Activated CD4-positive, alpha-beta T cell treated with anti-CD3 and anti-CD28 coated beads, Interleukin-2, amount 50 U/mL, for 16 hours (primary cell): ENCODE measurements at regions not wholly inside any gene's neighbourhood (a gene's known extent, or its start where the extent isn't known, plus 50 kb on each side); places are given as distances from the start of the nearest gene placed in this dataset.
"Not testable (repeated sequence)": the region's sequence is repeated elsewhere in the genome, so short reads cannot be mapped to it uniquely, and the experiment has no call there.

Source experiments
- DNase-seq: peaks from one replicate; pipeline ENCODE4 v3.0.0-alpha.2; 2020

DNA sequence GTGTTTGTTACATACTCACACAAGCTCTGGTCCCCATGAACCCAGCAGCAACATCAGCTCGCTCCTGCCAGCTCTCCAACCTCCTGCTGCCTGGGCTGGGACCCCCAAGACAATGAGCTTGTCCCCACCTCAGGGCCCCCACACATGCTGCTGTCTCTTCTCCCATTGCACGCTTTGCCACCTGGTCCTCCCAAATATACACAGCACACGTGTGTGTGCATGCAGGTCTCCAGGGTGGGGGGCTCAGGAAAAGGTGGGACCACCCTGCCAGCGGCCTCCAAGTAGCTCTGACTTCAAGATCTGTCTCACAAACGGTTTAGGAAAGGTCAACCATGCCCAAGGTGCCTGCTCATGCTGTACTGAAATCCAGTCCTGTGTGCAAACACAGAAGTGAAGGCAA, 68.1 kb upstream of the CCND1 start:
- no peak for DNase-seq

- DNase-seq = no peak
These were observed 67.0 kb upstream of the CCND1 start for GRCh38 chr11:69573761-69574607.

DNA sequence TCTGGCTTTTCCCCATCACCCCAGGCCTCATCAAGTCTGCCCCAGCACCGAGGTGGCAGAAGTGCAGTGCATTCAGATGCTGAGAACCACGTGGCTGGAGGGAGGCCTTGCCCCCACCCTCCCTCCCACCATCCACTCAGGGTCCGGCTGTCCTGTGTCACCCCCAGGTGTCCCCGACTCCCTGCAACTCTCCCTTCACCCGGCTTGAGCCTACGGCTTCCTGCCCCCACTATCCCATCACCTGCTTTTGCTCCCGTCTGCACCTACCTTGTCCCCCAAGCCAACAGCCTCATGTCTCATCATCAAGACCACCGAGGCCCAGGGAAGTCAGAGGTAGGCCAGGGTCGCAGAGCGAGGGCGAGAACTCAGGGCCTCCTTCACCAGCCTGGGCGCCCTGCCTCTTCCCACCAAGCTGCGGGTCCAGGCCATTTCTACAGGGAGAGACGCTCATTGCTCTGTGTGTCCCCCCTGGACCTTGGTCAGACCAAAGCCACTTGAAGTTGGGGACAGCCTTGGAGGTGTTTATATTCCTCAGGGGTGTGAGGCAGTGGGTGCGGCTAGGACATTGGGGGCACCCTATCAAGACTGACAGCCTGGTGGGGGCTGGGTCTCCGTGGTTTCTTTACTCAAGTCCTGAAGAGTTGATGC, 66.2 kb upstream of the CCND1 start:
- DNase-seq = no peak

GRCh38 chr11:69575296-69576068, 65.5 kb upstream of the CCND1 start:
- DNase-seq = no peak

GRCh38 chr11:69576069-69576782, 64.7 kb upstream of the CCND1 start:
- DNase-seq = no peak

DNA sequence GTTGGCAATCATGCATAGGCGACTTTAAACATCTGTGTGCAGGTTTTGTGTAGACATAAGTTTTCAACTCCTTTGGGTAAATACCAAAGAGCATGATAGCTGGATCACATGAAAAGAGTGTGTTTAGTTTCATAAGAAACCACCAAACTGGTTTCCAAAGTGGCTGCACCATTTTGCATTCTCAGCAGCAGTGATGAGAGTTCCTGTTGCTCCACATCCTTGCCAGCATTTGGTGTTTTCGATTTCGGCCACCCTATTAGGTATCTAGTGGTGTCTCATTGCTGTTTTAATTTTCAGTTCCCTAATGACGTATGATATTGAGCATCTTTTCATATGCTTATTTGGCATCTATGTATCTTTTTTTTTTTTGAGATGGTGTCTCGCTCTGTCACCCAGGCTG, 62.8 kb upstream of the CCND1 start:
- no peak for DNase-seq

DNA sequence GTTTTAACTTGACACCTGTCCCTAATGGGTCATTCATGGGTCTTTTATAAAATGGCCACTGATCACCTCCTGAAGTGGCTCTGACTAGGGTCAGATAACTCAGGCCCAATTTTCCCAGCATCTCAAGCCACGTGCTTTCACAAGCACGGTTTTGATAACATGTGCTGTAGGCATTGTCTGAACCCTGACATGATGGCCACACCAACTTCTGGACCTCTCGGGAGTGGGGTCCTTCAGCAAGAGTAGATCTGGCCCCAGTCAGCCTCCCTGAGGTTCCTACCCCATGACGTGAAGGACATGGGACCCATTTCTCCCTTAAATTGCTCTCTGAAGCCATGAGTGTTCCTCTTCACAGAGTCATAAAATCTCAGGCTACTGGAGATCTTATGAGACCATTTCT, 60.4 kb upstream of the CCND1 start:
- DNase-seq = no peak

DNA sequence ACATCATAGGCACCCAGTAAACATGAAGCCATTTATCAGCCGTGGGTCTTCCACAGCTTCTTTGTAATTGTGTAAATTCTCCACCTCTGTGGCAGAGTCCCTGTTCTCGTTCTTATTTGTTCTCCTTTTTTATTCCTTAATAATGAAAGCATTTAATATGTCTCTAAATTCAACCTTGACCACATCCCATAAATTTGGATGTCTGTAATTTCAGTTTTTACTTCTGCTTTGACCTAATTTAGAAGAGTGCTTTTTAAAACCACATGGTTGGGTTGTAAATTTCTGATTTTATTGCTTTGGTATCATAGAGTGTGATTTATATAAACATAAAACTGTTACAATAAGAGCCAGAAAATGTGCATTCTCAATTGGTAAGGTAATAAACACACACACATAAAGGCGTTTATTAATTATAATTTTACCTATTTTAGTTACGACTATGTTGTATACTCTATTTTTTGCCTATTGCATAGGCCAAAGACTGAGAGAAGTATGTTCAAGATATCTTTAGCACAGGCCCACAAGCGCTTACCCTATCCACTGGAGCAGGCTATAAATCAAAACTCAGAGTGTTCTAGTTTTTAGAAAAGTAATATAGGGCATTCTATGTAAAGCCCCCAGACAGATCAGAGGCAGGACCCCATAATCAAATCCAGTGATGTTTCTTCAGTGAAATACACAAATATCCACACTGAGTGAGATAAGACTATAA, 58.0 kb upstream of the CCND1 start:
- no peak for DNase-seq

DNA sequence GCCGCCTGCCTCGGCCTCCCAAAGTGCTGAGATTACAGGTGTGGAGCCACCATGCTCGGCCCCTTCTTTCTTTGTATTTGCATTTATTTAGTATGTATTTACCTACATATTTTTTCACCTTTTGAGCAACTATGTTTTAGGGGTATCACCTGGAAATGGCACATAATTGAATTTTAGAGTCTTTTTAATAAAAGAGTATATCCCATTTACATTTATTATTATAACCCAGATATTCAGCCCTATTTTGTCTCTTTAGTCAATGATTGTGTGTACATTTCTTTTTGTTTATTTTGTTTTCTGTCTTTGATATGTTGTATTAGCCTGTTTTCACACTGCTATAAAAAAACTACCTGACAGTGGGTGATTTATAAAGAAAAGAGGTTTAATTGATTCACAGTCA, 56.8 kb upstream of the CCND1 start:
- DNase-seq = no peak

DNA sequence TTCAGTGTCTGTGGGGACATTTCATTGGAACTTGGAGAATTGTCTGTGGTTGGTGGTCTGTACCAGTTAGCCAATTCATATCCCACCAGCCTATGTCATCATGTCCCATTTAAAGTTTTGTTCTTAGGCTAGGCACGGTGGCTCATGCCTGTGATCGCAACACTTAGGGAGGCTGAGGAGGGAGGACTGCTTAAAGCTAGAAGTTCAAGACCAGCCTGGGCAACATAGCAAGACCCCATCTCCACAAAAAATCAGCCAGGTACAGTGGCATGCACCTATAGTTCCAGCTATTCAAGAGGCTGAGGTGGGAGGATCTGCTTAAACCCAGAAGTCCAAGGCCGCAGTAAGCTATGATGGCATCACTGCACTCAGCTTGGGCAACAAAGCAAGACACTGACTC, 55.6 kb upstream of the CCND1 start:
- no peak for DNase-seq

DNA sequence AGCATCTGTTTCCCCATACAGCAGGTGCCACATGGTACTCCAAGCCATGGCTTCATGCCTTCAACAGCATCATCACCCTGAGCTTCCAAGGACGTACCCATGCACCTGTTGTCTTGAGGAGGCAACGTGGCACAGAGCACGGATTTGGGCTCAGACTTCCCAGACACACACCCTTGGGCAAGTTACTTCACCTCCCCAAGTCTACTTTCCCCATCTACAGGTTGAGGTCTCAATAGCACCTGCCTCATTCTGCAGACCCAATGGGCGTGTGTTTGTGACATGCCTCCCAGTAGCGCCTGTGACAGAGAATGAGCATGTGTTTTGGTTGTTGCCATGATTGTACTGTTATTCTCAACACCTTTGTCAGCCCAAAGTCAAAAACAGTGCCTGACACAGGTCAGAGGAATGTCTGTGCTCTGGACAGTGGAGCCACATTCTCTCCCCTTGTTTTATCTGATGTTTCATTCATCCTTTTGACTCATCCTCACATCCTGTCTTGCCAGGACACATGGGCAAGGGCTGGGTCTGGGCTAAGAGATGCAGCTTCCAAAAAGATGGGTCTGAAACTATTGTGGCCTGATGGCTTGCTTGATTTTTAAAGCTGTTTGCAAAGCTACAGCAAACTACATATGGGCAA, 53.4 kb upstream of the CCND1 start:
- no peak for DNase-seq

DNA sequence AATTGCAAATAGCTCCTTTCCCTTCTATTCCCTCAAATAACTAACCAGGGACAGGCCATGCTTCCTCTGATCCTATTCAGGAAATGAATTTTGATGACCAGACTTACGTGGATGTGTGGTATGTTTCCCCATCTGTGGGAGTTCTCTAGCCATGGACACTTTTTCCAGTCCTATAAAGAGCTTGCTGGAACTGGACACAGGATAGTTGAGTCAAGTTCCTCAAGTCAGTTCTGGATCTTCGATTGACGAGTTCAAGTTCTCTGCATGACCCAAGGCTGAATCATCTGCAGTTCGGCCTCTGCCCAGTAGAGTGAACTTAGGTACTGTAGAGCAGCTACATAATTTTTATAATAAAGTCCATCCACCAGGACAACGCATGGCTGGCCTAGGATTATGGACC, 52.7 kb upstream of the CCND1 start:
- no peak for DNase-seq

GRCh38 chr11:69590088-69590487, 50.9 kb upstream of the CCND1 start:
- not testable (repeated sequence) for DNase-seq
